Neural progenitor cell (in vitro differentiated cells): ENCODE measurements at regions not wholly inside any gene's neighbourhood (a gene's known extent, or its start where the extent isn't known, plus 50 kb on each side); places are given as distances from the start of the nearest gene placed in this dataset.
"Not testable (repeated sequence)": the region's sequence is repeated elsewhere in the genome, so short reads cannot be mapped to it uniquely, and the experiment has no call there.

Experiments used
- EZH2phosphoT487 ChIP-seq: fragments of 200-600 bp; sonication (generic); IDR thresholded peaks from 2 replicates; pipeline ENCODE4 v1.6.1; 2017; ENCODE audit warnings: antibody characterized with exemption
- TF ChIP-seq, protein P1 (sequence below): fragments of 200-600 bp; sonication (generic); IDR thresholded peaks from 2 replicates; pipeline ENCODE4 v1.5.1; 2017; ENCODE audit warnings: antibody characterized with exemption, mild to moderate bottlenecking

- TF ChIP-seq, protein P1, sequence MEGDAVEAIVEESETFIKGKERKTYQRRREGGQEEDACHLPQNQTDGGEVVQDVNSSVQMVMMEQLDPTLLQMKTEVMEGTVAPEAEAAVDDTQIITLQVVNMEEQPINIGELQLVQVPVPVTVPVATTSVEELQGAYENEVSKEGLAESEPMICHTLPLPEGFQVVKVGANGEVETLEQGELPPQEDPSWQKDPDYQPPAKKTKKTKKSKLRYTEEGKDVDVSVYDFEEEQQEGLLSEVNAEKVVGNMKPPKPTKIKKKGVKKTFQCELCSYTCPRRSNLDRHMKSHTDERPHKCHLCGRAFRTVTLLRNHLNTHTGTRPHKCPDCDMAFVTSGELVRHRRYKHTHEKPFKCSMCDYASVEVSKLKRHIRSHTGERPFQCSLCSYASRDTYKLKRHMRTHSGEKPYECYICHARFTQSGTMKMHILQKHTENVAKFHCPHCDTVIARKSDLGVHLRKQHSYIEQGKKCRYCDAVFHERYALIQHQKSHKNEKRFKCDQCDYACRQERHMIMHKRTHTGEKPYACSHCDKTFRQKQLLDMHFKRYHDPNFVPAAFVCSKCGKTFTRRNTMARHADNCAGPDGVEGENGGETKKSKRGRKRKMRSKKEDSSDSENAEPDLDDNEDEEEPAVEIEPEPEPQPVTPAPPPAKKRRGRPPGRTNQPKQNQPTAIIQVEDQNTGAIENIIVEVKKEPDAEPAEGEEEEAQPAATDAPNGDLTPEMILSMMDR, result not testable (repeated sequence)
- TF ChIP-seq EZH2phosphoT487, result not testable (repeated sequence)
Observed at GRCh38 chr5:17864903-17865302, 230.6 kb downstream of the TAF11L14 start.
